PC-3 (cell line): ENCODE measurements at regions not wholly inside any gene's neighbourhood (a gene's known extent, or its start where the extent isn't known, plus 50 kb on each side); places are given as distances from the start of the nearest gene placed in this dataset.

Source experiments
- CTCF ChIP-seq: fragments of 300-600 bp; sonication (generic); conservative IDR thresholded peaks from 2 replicates; pipeline ENCODE4 v1.5.1; 2017; ENCODE audit warnings: antibody characterized with exemption, low read depth, mild to moderate bottlenecking, low read length
- EZH2 ChIP-seq: fragments of 300-600 bp; sonication (generic); IDR thresholded peaks from one replicate; pipeline ENCODE4 v1.6.1; 2017; ENCODE audit warnings: antibody characterized with exemption, mild to moderate bottlenecking, low read length; ENCODE audit not compliant: unreplicated experiment
- EZH2phosphoT487 ChIP-seq: fragments of 300-600 bp; sonication (generic); IDR thresholded peaks from 2 replicates; pipeline ENCODE4 v1.6.1; 2018; ENCODE audit warnings: mild to moderate bottlenecking, antibody characterized with exemption, low read length, borderline replicate concordance

GRCh38 chr4:67160394-67160793, 384.9 kb downstream of the CENPC start:
- TF ChIP-seq CTCF (no peak), EZH2 (no peak), EZH2phosphoT487 (no peak)
